Ectodermal cell (in vitro differentiated cells): ENCODE measurements at regions not wholly inside any gene's neighbourhood (a gene's known extent, or its start where the extent isn't known, plus 50 kb on each side); places are given as distances from the start of the nearest gene placed in this dataset.

Experiments used
- H3K27ac ChIP-seq: 2 replicates; pipeline ENCODE4 v1.7.0; 2013; ENCODE audit warnings: mild to moderate bottlenecking, low read depth, low read length; ENCODE audit not compliant: insufficient read depth, poor library complexity, severe bottlenecking
- H3K27me3 ChIP-seq: 2 replicates; pipeline ENCODE4 v1.7.0; 2013; ENCODE audit warnings: mild to moderate bottlenecking, low read length; ENCODE audit not compliant: insufficient read depth, control insufficient read depth, poor library complexity, severe bottlenecking
- H3K36me3 ChIP-seq: one replicate; pipeline ENCODE4 v1.7.0; 2013; ENCODE audit warnings: low read length; ENCODE audit not compliant: control insufficient read depth, insufficient read depth
- H3K4me1 ChIP-seq: one replicate; pipeline ENCODE4 v1.7.0; 2013; ENCODE audit warnings: low read length; ENCODE audit not compliant: control insufficient read depth, insufficient read depth
- H3K4me3 ChIP-seq: 2 replicates; pipeline ENCODE4 v1.7.0; 2013; ENCODE audit warnings: low read depth, low read length, control low read depth; ENCODE audit not compliant: insufficient read depth
- H3K9me3 ChIP-seq: 2 replicates; pipeline ENCODE4 v1.7.0; 2013; ENCODE audit warnings: mild to moderate bottlenecking, low read length, moderate library complexity; ENCODE audit not compliant: control insufficient read depth
- WGBS, 2 experiments: methylation state at CpG; one replicate each; pipeline ENCODE4 v1.1.7; 2013; ENCODE audit warnings: missing lambda C conversion rate in 2 of 2; 5-methylcytosine and 5-hydroxymethylcytosine counted together

DNA sequence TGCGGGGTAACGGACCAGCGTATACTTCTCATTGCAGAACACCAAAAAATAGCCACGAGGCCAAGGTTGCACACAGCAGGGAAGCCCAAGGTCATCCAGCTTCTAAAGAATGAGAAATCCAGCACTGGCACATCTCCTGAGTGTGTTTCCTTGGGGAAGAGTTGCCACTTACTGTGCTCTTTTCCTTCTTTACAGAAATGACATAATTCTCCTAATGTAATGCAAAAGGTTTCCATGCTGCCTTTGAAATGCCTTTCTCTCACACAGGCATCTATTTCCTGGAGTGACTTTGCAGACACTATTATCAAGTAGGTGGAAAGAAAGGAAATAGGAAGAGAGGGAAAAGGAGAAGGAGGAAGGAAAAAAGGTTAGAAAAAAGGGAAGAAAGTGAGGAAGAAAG is 862.1 kb upstream of the CELF4 start:
- Histone ChIP-seq H3K4me1 (no peaks in the 10 kb centered on the region), H3K27me3 (no peaks in the 10 kb centered on the region), H3K27ac (no peak overlapping the region), H3K4me3 (no peak overlapping the region), H3K9me3 (no peaks in the 10 kb centered on the region), H3K36me3 (no peaks in the 10 kb centered on the region)
- 75 to 85% methylated on average over 4 of the region's 4 CpGs for WGBS, 2 experiments

DNA sequence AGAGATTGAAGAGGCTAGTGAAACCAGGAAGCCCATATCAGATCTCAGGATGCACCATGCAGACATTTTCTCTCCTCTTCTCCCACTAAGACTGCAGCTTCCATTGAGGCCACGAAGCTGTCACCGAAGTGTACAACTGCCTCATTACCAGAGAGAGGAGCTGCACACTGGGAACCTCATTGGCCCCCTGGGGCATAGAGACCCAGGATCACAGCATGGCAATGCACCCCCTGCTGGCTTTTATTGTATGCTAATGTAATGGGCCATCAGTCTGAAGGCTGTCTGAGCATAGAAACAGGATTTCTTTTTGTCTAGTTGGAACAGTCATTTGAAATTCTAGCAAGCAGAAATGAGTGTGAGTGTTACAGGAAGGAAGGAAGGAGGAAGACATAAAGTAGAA is 861.6 kb upstream of the CELF4 start:
- Histone ChIP-seq H3K9me3 (no peaks in the 10 kb centered on the region), H3K36me3 (no peaks in the 10 kb centered on the region), H3K27me3 (no peaks in the 10 kb centered on the region), H3K4me1 (no peaks in the 10 kb centered on the region), H3K27ac (no peak overlapping the region), H3K4me3 (no peak overlapping the region)
- 86 to 98% methylated on average over 2 of the region's 2 CpGs for WGBS, 2 experiments

GRCh38 chr18:38421872-38422615 is 856.4 kb upstream of the CELF4 start:
- Histone ChIP-seq H3K4me1 (peaks cover 14% of the 10 kb centered on the region), H3K9me3 (no peaks in the 10 kb centered on the region), H3K4me3 (no peak overlapping the region), H3K27ac (no peak overlapping the region), H3K36me3 (no peaks in the 10 kb centered on the region), H3K27me3 (no peaks in the 10 kb centered on the region)
- 90 to 98% methylated on average over 6 of the region's 6 CpGs for WGBS, 2 experiments

DNA sequence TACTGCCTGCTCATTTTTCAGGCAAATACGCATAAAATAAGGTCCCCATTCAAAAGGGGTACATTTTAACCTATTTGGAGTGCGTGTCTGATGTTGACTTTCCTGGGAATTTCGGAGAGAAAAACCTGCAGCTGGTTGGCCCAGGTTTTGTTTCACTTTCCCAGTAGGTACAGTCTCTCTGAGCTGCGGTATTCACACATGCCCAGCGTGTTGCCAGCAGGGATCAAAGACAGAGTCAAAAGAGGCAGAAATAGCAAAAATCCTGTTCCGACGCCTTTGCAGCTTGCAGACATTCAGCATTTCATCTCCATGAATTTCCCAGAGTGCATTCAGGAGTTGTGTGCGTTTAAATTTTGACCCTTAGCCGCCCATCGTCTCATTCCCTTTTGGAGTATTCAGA is 855.4 kb upstream of the CELF4 start:
- Histone ChIP-seq H3K9me3 (no peaks in the 10 kb centered on the region), H3K36me3 (no peaks in the 10 kb centered on the region), H3K4me1 (peaks cover 14% of the 10 kb centered on the region), H3K4me3 (no peak overlapping the region), H3K27me3 (no peaks in the 10 kb centered on the region), H3K27ac (no peak overlapping the region)
- 43 to 49% methylated on average over 10 of the region's 10 CpGs for WGBS, 2 experiments

GRCh38 chr18:38420611-38421010 is 855.0 kb upstream of the CELF4 start:
- 67 to 69% methylated on average over 3 of the region's 3 CpGs for WGBS, 2 experiments
- no peak overlapping the region for H3K4me3 ChIP-seq
- no peak overlapping the region for H3K27ac ChIP-seq
- no peaks in the 10 kb centered on the region for H3K9me3 ChIP-seq
- H3K4me1 ChIP-seq: peaks cover 14% of the 10 kb centered on the region
- no peaks in the 10 kb centered on the region for H3K36me3 ChIP-seq
- H3K27me3 ChIP-seq: no peaks in the 10 kb centered on the region

- no peaks in the 10 kb centered on the region for H3K36me3 ChIP-seq
- WGBS, 2 experiments: 90 to 95% methylated on average over 4 of the region's 4 CpGs
- no peaks in the 10 kb centered on the region for H3K27me3 ChIP-seq
- H3K4me1 ChIP-seq: peaks cover 1% of the 10 kb centered on the region
- no peak overlapping the region for H3K27ac ChIP-seq
- no peaks in the 10 kb centered on the region for H3K9me3 ChIP-seq
- H3K4me3 ChIP-seq: no peak overlapping the region
These were observed 850.2 kb upstream of the CELF4 start for GRCh38 chr18:38415811-38416210.

GRCh38 chr18:38413193-38413592 is 847.6 kb upstream of the CELF4 start:
- H3K4me1 ChIP-seq: no peaks in the 10 kb centered on the region
- H3K36me3 ChIP-seq: no peaks in the 10 kb centered on the region
- WGBS, 2 experiments: 90 to 100% methylated on average over 1 to 2 of the region's 2 CpGs
- no peaks in the 10 kb centered on the region for H3K9me3 ChIP-seq
- no peaks in the 10 kb centered on the region for H3K27me3 ChIP-seq
- no peak overlapping the region for H3K4me3 ChIP-seq
- H3K27ac ChIP-seq: no peak overlapping the region

DNA sequence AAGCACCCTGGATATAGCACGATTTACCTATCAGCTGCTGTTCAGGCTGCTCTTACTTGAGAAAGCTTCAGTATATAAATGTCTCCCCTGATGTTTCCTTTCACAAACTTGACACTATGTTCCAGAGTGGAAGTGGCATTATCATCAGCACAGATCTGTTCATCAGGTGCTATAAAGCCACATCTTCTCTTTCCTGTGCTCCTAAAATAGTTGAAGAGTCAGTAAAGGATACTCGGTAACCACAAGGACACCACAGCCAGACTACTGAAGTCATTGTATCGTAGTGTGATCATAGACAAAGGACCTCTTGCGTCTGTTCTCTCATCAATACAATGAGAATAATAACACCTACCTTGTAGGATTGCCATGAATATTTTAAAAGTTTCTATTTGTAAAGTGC is 841.0 kb upstream of the CELF4 start:
- WGBS, 2 experiments: 88 to 92% methylated on average over 4 of the region's 4 CpGs
- Histone ChIP-seq H3K9me3 (no peaks in the 10 kb centered on the region), H3K4me1 (no peaks in the 10 kb centered on the region), H3K27me3 (no peaks in the 10 kb centered on the region), H3K36me3 (no peaks in the 10 kb centered on the region), H3K4me3 (no peak overlapping the region), H3K27ac (no peak overlapping the region)

GRCh38 chr18:38402509-38402908 is 836.9 kb upstream of the CELF4 start:
- H3K4me3 ChIP-seq: no peak overlapping the region
- H3K9me3 ChIP-seq: no peaks in the 10 kb centered on the region
- WGBS, 2 experiments: 32 to 36% methylated on average over 3 of the region's 3 CpGs
- H3K4me1 ChIP-seq: no peaks in the 10 kb centered on the region
- no peak overlapping the region for H3K27ac ChIP-seq
- H3K27me3 ChIP-seq: no peaks in the 10 kb centered on the region
- no peaks in the 10 kb centered on the region for H3K36me3 ChIP-seq

- no peak overlapping the region for H3K27ac ChIP-seq
- no peaks in the 10 kb centered on the region for H3K4me1 ChIP-seq
- no peak overlapping the region for H3K4me3 ChIP-seq
- H3K9me3 ChIP-seq: no peaks in the 10 kb centered on the region
- no peaks in the 10 kb centered on the region for H3K36me3 ChIP-seq
- no peaks in the 10 kb centered on the region for H3K27me3 ChIP-seq
These were observed 831.5 kb upstream of the CELF4 start for GRCh38 chr18:38397094-38397493.

DNA sequence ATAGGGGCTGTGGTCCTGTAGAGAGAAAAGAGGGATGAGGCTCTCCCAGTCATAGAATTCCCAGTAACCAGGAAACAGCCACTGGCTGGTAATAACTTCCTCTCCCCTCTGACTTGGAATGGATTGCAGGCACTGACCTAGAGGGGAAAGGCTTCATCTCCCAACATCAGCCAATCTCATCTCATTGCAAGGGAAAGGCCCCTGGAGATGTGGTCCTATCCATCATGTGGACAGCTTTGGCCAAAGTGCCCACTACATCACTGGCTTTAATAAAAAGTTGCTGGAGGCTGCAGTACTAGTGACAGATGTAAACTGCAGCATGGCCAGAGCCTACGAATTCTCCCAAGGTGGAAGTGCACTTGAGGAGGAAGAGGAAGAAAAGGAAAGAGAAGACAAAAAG is 820.5 kb upstream of the CELF4 start:
- Histone ChIP-seq H3K36me3 (no peaks in the 10 kb centered on the region), H3K27ac (no peak overlapping the region), H3K27me3 (no peaks in the 10 kb centered on the region), H3K4me1 (no peaks in the 10 kb centered on the region), H3K4me3 (no peak overlapping the region), H3K9me3 (no peaks in the 10 kb centered on the region)
- 81 to 100% methylated on average over 1 of the region's 1 CpG for WGBS, 2 experiments
